GM18508 (cell line): ENCODE measurements at regions not wholly inside any gene's neighbourhood (a gene's known extent, or its start where the extent isn't known, plus 50 kb on each side); places are given as distances from the start of the nearest gene placed in this dataset.
"Not testable (repeated sequence)": the region's sequence is repeated elsewhere in the genome, so short reads cannot be mapped to it uniquely, and the experiment has no call there.

Source experiments
- ATAC-seq: cut with Tn5 transposase; IDR thresholded peaks from one replicate; pipeline ENCODE4 v1.9.1; 2021; ENCODE audit warnings: moderate number of reproducible peaks; ENCODE audit not compliant: insufficient read depth, unreplicated experiment

DNA sequence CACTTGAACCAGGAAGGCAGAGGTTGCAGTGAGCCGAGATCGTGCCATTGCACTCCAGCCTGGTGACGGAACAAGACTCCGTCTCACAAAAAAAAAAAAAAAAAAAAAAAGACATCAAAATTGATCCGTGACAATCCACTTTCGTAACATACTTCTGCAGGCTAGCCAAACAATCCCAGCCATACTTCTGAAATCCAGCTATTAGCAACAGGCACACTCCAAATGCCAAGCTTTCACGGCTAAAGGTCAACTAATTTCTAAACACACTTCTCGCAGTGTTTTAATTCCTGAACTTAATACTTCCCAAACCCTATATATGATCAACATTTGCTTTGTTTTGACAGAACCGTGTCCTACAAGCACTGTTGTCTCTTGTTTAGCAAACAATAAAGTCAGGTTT, 411.3 kb upstream of the RUNX1 start:
- ATAC-seq: no peak

DNA sequence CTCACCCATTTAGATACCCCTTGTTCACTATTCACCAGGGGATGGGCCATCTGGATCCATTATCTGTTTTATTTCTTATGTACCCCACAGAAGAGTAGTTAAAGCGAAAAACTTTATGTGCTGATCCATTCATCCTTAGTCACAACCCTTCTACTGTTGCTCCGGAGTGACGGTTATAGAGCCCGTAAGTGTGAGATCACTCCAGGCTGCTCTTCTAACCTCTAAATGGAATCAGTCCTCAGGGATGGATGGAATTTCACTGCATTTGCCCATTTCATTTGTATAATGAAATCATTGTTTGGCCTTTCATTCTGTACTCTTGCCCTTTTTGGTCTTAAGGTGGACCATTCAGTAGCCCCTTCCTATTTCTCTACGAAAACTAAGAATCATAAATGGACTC, 409.3 kb upstream of the RUNX1 start:
- ATAC-seq: no peak

DNA sequence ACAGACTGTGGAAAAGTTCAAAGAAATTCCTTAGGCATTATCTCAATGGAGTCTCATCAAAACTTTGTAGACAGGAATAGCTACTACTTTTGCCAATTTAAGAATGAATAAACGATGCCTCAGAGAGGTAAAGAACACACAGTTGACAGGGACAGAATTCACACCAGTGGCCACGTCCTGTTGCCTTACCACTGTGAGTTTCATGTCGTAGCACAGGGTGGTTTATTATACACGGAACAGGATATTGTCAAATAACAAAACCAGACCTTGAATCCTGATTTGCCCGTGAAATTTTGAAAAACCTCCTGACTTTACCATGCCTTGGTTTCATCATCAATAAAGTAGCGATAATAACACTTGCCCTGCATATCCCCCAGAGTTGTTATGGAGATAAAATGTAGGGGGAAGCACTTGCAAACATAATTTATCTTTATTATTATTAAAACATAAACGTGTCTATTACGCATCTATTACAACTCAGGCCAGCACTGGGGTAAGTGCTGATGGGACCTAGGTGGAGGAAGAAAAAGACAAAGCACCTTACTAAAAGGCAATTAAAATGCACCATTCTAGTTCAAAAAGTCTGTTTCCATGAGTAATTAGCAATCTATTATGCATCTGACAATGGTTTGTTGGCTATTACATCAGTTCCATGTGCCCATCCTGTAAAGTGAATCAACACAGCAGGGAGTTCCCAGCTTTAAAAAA, 408.1 kb upstream of the RUNX1 start:
- ATAC-seq: no peak

DNA sequence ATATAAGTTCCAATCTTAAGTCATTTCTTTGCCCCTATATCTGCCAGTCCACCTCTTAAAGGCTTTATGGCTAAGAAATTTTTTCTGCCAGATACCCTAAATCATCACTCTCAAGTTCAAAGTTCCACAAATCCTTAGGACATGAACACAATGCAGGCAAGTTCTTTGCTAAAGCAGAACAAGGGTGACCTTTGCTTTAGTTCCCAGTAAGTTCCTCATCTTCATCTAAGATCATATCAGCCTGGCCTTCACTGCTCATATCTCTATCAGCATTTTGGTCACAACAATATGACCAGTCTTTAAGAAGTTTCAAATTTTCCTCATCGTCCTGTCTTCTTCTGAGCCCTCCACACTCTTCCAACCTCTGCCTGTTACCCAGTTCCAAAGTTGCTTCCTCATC, 402.2 kb upstream of the RUNX1 start:
- no peak for ATAC-seq

DNA sequence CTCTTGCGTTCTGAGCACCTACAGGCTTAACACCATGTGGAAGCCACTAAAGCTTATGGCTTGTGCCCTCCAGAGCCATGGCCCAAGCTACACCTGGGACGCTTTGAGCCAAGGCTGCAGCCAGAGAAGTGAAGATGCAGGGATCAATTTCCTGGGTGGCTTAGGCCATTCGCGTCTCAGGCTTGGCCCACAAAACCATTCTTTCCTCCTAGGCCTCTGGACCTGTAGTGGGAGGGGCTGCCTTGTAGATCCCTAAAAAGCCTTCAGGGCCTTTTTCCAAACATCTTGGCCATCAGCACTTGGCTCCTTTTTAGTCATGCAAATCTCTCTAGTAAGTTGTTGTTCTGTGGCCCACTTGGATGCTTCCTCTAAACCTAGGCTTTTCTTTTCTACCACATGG, 401.7 kb upstream of the RUNX1 start:
- no peak for ATAC-seq

DNA sequence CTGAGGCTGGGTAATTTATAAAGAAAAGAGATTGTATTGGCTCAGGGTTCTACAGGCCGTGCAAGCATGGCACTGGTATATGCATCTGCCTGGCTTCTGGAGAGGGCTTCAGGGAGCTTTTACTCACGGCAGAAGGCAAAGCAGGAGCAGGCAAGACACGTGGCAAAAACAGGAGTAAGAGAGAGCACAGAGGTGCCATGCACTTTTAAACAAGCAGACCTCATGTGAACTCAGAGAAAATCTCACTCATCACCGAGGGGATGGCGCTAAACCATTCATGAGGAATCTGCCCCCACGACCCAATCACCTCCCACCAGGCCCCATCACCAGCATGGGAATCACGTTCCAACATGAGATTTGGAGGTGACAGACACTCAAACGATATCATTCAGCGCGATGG, 400.7 kb upstream of the RUNX1 start:
- no peak for ATAC-seq

DNA sequence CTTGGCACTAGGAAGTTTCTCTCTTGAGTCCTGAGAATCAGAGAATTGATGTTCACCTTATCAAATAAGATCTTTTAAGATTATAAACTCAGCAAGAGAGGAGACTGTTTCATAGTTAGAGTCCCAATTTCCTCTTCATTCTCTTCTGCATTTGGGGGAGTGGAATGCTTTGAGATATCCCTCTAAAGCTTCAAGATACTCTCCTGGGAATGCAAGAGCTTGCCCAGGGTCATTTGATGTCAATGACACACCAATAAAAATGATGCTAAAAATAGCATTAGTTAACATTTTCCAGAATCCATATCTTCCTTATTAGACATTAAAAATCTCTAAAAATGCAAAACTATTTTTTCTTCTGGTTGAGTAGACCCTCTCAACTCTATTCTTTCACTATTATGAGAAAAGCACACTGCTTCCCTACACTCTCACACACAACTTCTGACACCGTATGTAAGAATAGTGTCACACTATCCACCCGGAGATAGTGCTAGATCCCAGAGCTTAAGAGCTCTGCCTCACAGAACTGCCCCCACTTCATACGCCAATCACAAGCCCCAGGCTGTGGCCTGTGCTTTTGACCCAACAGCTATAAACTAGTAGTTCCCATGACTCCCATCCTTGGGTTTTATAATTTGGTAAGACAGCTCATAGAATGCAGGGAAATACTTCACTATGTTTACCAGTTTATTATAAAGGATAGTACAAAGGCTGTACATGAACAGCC, 399.9 kb upstream of the RUNX1 start:
- no peak for ATAC-seq

DNA sequence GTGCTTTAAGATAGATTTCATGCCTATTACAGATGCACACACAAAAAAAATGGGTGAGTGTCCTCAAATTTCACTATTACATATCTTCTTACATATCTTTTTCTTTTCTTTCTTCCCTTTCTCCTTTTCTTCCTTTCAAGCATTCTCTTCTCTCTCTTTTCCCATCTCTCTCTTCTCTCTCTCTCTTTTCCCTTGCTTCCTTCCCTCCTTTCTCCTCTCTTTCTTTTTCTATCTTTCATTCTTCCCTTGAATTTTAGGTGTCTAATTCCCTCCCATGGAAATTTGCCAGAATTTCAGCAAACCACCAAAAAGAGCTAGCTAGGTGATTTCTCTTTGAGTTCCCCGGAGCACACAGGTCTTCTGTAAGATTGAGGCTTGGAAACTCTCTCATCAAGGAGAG, 395.3 kb upstream of the RUNX1 start:
- no peak for ATAC-seq

DNA sequence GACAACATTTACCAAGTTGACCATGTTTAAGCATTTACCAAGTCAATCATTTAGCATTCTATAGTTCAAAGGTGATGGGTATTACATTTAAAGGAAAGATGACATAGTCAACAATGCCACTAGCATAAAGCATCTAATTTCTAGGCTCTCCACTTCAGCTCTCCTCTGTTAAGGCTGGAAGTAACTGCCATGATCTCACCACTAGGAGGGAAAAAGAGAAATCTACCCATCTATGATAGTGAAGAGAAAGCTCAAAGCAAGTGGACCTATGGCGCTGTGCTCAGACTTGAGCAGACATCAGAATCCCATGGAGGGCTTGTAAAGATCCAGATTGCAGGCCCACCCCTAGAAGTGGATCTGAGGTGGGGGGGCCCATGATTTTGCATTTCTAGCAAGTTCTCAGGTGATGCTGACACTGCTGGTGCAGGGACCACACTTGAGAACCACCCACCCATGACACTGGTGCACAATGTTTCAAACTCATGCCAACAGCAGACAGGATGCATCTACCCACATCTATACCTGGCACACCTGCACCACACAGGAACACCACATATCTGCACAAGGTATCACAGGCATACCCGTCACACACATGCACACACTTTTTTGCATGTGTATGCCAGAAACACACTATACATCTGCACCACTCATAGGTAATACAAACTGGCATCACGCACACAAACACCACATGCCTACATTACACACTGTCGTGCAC, 392.9 kb upstream of the RUNX1 start:
- no peak for ATAC-seq

DNA sequence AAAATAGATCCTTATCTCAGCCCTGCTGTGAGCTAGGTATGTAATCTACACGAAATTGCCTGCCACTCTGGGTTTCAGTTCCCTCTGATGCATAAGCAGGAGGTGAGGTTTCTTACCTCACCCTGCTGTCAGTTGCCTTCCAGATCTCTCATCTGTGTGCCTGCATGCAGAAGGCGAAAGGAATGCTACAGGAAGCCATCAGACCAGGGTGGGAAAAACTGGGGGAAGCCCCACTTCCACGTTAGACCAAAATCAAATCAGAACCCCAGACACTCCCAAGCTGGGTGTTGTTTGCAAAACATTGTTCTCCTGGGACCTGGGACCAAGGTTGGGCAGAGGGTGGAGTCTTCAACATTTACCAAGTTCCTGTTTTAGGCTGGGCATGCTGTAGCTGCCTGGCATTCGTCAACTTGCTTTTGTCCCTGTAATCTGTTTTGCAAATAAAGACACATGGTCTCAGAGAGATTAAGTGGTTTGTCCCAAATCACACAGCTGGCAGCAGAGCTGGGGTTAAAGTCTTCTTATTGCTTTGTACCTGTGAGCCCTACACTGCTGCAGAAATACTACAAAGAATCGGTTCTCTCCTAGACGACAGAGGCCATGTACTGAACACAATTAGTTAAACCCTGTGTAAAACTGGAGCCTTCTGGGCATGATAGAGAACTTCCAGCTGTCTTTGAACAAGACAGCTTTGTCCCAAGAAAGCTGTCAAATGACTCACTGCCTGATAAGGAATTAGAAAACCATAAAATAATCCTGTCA, 389.7 kb upstream of the RUNX1 start:
- ATAC-seq: no peak

DNA sequence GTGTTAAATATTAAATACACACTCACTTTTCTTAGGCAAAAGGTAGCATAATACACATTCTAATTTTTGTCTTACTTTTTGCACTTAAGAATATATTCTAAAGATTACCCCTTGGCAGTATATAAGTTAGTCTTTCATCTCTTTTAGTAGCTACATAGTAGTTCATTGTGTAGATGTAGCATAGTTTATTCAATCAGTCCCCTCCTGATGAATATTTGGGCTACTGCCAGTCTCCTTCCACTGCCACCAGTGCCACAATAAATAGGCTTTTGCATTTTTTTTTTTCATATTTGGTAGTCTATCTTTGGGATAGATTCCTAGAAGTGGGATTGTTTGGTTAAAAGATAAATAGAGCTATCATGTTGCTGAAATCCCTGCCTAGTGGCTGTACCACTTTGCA, 388.8 kb upstream of the RUNX1 start:
- no peak for ATAC-seq

DNA sequence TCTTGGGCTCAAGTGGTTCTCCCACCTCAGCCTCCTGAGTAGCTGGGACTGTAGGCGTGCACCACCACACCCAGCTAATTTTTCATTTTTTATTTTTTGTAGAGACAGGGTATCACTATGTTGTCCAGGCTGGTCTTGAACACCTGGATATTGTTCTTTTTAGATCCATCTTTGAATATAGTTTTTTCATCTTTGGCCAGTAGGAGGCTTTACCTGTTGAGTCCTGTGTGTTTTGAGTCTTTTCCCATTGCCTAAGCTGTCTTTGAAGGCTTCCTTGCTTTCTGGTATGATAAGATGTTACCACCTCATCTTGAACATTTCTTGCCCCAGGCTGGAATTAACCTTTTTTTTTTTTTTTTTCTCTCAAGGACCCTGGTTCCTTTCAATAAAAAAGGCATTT, 387.8 kb upstream of the RUNX1 start:
- no peak for ATAC-seq

DNA sequence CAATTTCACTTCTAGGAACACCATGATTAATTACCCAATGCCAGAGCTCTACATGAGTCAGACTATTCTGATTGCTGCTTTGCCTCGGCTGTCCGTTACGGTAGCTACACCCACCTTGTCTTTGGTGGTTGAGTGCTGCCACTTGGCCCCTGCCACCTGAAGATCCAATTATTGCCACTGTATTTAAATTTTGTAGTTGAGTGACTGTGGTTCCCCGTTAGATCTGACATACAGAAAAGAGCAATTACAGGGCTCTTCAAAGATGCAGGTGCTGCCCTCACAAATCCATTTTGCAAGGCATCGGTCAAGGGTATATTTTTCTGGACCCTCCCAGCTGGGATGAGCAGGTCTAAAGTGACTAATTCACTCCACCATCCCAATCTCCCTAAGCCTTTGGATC, 383.5 kb upstream of the RUNX1 start:
- not testable (repeated sequence) for ATAC-seq

DNA sequence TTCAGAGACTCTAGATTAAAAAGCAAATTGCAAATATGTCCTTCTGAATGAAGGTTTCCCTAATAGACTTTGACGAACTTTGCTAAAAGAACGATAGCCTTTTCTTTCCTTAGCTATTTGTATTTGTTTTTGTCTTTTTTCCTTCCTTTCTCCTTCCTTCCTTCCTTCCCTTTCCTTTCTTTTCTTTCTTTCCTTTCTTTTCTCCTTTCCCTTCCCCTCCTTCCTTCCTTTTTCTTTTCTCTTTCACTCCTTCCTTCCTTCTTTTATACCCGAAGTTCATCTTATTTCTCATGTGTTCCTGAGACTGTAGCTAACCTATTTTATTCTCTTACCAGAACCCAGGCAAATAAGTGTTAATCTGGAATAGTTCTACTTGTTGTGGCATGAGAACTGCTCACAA, 381.2 kb upstream of the RUNX1 start:
- ATAC-seq: no peak

DNA sequence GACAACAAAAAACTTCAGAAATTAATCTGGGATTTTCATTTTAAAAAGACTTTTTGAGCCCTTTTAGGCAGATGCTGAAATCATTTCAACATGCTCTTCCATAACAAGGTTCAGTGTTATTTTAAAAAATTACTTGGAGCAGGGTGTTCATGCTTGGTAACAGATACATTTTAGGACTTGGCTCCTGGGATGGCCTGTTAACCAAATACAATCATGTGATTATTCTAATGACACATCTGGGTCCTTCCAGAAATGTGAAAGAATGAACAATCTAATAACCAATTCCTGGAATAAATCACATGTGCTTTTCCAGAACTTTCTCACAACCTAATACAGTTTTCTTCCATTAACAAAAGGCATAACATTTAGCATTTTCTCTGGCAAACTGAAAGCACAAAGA, 379.8 kb upstream of the RUNX1 start:
- ATAC-seq: no peak

DNA sequence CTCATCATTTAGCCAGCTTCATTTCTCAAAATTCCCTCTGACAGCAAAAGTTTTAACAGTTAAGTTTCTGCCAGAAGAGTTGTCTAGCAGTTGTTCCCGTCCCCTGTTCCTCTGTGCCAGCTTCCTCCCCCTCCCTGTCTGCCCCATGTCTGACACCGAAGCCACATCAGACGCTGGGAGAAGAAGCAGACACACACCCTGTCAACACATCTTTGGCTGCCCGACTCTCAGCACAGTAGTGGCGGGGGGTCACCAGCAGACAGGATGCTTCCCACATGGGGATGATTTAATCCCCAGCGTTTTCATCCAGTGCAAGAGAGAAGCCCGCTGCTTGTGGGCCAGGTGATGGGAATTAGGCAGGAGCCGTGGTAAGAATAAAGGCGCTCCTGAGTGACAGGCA, 379.4 kb upstream of the RUNX1 start:
- no peak for ATAC-seq

DNA sequence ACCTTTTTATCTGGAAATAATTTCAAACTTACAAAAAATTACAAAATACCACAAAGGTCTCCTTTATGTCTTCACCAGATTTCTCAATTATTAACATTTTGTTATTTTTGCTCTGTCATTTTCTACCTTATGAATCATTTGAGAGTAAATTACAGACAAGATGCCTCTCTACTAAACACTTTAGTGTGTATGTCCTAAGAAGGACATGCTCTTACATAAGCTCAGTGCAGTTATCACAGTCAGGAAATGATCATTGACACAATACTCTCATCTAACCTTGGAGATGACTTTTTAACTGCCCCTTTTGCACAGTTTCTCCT, 378.9 kb upstream of the RUNX1 start:
- no peak for ATAC-seq

DNA sequence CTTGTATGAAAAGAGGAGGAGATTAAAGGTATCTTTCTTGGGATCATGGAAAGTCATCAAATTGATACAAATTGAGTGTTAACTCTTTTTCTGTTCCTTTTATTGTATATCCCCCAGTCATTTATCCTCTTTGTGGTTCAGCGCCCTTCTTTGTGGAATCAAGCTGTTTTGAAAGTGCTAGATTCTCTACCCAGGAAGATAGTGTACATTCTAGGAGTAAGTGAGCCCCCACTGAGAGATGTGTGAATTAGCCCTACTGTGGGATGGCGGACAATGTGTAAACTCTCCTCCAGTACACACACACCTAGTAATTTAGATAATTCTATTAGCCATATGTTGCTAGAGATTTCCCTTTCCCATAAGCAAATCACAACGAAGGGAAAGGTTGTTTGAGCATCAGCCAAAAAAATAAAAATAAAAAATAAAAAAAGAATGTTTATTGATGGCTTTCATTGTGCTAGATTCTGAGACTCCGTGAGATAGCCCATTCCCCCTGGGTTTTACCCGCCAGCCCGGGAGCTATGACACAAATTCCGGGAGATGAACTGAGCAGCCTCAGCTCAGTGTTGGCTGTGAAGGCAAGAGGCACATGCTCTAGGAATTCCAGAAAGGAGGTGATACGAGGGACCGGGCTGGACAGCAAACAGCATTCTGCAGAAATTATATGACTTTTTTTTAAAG, 378.4 kb upstream of the RUNX1 start:
- no peak for ATAC-seq

DNA sequence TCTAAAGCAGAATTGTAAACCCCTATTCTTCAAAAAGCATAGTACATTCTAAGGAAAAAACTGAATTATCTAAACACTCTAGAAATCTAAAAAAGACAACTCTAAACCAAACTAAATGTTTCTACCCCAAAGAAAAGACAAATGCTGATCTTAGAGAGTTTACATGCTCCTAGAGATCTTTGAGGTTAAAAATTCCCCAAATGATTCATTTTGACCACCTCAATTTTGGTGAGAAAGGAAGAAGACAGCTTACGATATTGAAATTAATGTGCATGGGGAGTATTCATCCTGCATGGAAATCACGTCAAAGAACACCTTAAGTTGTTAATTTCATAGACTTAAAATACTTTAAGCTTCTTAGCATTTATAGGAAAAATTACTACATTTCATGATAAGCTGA, 377.8 kb upstream of the RUNX1 start:
- no peak for ATAC-seq

DNA sequence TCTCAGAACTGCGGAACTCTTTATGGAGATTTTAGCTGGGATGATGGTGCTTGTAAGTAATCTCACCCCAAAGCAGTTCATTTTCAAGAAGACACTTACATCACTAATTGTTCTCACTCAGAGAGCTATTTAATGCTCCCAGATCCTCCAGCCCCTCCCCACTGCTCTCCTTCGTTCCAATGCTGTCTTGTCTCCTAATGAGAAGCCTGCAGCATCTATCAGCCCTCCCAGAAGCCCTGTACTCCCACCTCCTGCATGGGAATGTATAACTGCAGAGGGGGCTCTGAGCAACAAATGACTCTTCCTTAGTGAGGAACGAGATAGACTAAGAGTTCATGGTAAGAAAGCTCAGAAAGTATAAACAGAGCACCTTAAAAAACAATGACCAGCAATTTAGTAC, 377.4 kb upstream of the RUNX1 start:
- ATAC-seq: no peak

DNA sequence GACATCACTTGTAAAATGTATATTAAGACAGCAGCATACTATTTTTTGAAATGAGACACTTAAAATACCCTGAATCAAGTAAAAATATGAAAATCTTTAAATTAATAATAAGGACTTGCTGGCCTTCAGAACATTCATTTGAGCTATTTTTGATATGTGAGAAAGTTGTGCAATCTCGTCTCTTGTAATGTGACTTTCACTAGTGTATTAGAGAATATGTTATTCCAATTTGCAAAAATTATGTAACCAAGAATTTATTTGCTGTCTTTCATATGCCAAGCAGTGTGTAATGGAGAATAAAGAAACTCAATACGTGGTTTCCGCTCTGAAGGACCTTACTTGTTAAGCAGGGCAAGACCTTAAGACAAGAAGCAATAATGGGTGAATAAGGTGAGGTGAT, 375.0 kb upstream of the RUNX1 start:
- ATAC-seq: no peak
